Nephron (organoid): ENCODE measurements at regions not wholly inside any gene's neighbourhood (a gene's known extent, or its start where the extent isn't known, plus 50 kb on each side); places are given as distances from the start of the nearest gene placed in this dataset.

ENCODE experiments used
- H3K27ac Mint-ChIP-seq, 3 experiments: 2 replicates each; pipeline ENCODE4 v1.8.0; 2020; ENCODE audit warnings: mixed read lengths in 3 of 3, mild to moderate bottlenecking in 2 of 3, moderate library complexity in 1 of 3
- H3K27me3 Mint-ChIP-seq: 2 replicates; pipeline ENCODE4 v1.8.0; 2021; ENCODE audit warnings: low read depth, mild to moderate bottlenecking, moderate library complexity, mixed read lengths
- H3K36me3 Mint-ChIP-seq: 2 replicates; pipeline ENCODE4 v1.8.0; 2020; ENCODE audit warnings: low read depth, mixed read lengths
- H3K4me1 Mint-ChIP-seq: 2 replicates; pipeline ENCODE4 v1.8.0; 2020; ENCODE audit warnings: mixed read lengths
- H3K4me3 Mint-ChIP-seq, 3 experiments: 2 replicates each; pipeline ENCODE4 v1.8.0; 2020; ENCODE audit warnings: mild to moderate bottlenecking in 3 of 3, mixed read lengths in 3 of 3, moderate library complexity in 2 of 3
- H3K9me3 Mint-ChIP-seq: 2 replicates; pipeline ENCODE4 v1.8.0; 2020; ENCODE audit warnings: mixed read lengths
- CTCF ChIP-seq, 3 experiments: fragments of 200-600 bp; sonication (generic); IDR thresholded peaks; one replicate each; pipeline ENCODE4 v1.5.0; 2021; ENCODE audit warnings: antibody characterized with exemption in 3 of 3; ENCODE audit not compliant: unreplicated experiment in 3 of 3

DNA sequence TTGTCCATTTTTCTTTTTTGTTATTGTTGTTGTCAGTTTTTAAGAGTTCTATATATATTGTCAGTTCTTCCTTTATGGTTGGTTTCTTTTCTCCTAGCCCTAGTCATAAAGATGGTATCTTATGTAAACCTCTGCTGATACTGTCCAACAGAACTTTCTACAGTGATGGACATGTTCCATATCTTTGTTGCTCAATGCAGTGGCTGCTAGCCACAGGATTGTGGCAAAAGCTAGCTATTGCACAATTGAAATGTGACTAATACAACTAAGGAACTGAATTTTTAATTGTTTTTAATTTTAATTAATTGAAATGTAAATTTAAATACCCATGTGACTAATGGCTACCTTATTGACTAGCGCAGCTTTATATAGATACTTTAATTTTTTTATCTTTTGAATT lies 411.8 kb upstream of the PTBP2 start:
- TF ChIP-seq CTCF (IDR thresholded peaks at IDR 0.05; ENCODE audit: unreplicated experiment in 3 of 3) = no peak
- no peaks in the 10 kb centered on the region for H3K36me3 Mint-ChIP-seq
- no peaks in the 10 kb centered on the region for H3K27me3 Mint-ChIP-seq
- peaks cover 3% of the 10 kb centered on the region for H3K9me3 Mint-ChIP-seq
- H3K4me1 Mint-ChIP-seq = no peaks in the 10 kb centered on the region
- no peak overlapping the region for H3K4me3 Mint-ChIP-seq
- H3K27ac Mint-ChIP-seq = no peak overlapping the region

DNA sequence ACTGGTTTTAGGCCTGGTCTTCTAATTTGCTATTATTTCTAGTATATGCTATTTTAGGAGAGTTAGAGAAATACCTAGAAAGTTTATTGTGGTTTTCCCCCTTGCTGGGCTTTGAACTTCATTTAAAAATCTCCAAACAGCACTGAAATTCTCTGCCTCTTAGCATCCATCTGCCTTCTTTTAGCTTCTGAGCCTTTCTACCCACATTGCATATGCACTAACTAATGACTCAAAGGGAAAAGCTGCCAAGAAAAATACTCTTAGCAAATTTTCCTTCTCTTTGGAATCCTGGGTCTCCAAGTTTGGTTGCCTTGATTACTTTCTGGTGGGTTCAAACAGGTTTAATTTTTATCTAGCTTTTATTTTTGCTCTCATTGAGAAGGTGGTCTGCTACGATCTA lies 408.4 kb upstream of the PTBP2 start:
- Mint-ChIP-seq H3K27ac (no peak overlapping the region), H3K27me3 (no peaks in the 10 kb centered on the region), H3K36me3 (no peaks in the 10 kb centered on the region), H3K9me3 (peaks cover 3% of the 10 kb centered on the region), H3K4me1 (no peaks in the 10 kb centered on the region), H3K4me3 (no peak overlapping the region)
- TF ChIP-seq CTCF (IDR thresholded peaks at IDR 0.05; ENCODE audit: unreplicated experiment in 3 of 3) = no peak

DNA sequence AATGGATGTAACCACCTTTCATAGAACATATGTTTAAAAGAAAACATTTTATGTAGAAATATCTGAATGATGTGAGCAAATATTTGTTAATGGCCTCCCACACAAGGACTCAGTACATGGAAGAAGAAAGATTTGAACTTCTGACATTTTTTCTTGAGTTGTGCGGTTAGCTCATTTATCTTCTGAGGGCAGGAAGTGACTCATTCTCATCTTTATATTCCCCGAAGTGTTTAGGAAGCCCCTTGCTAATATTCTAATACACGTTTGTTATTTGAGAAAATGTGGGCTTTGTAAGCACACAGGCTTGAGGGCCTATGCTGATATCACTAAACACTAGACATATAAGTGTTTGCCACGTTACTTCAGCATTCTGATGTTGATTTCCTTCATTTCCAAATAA lies 392.5 kb upstream of the PTBP2 start:
- H3K27ac Mint-ChIP-seq = no peak overlapping the region
- no peaks in the 10 kb centered on the region for H3K27me3 Mint-ChIP-seq
- no peak for TF ChIP-seq CTCF (IDR thresholded peaks at IDR 0.05; ENCODE audit: unreplicated experiment in 3 of 3)
- H3K4me1 Mint-ChIP-seq = no peaks in the 10 kb centered on the region
- H3K4me3 Mint-ChIP-seq = no peak overlapping the region
- no peaks in the 10 kb centered on the region for H3K36me3 Mint-ChIP-seq
- H3K9me3 Mint-ChIP-seq = no peaks in the 10 kb centered on the region

DNA sequence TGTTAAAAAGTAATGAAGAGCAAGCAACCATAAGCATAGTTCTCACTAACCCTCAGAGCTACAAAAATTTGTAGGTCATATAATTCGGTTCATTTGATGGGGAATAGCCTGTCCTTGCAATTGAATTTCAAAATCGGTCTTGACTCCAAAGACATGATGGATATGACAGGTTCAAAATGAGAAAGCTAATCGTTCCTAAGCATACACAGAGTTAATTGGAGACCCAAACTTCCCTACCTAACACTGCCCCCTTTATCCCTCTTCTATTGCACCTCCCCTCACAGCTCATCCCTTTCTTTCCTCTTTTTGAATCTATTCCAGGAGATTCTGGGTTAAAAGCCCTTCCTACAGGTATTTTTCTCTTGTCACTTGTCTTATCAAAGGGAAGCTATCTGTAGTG lies 390.0 kb upstream of the PTBP2 start:
- H3K4me3 Mint-ChIP-seq = no peak overlapping the region
- no peak overlapping the region for H3K27ac Mint-ChIP-seq
- no peaks in the 10 kb centered on the region for H3K4me1 Mint-ChIP-seq
- H3K27me3 Mint-ChIP-seq = no peaks in the 10 kb centered on the region
- H3K9me3 Mint-ChIP-seq = no peaks in the 10 kb centered on the region
- H3K36me3 Mint-ChIP-seq = no peaks in the 10 kb centered on the region
- no peak for TF ChIP-seq CTCF (IDR thresholded peaks at IDR 0.05; ENCODE audit: unreplicated experiment in 3 of 3)

- Mint-ChIP-seq H3K9me3 (no peaks in the 10 kb centered on the region), H3K36me3 (no peaks in the 10 kb centered on the region), H3K4me3 (no peak overlapping the region), H3K27me3 (no peaks in the 10 kb centered on the region), H3K27ac (no peak overlapping the region), H3K4me1 (no peaks in the 10 kb centered on the region)
- TF ChIP-seq CTCF (IDR thresholded peaks at IDR 0.05; ENCODE audit: unreplicated experiment in 3 of 3) = no peak
These were observed 387.9 kb upstream of the PTBP2 start for GRCh38 chr1:96333522-96334235.

- H3K4me3 Mint-ChIP-seq = no peak overlapping the region
- no peaks in the 10 kb centered on the region for H3K9me3 Mint-ChIP-seq
- H3K27me3 Mint-ChIP-seq = no peaks in the 10 kb centered on the region
- TF ChIP-seq CTCF (IDR thresholded peaks at IDR 0.05; ENCODE audit: unreplicated experiment in 3 of 3) = no peak
- no peak overlapping the region for H3K27ac Mint-ChIP-seq
- no peaks in the 10 kb centered on the region for H3K4me1 Mint-ChIP-seq
- H3K36me3 Mint-ChIP-seq = no peaks in the 10 kb centered on the region
These were observed 387.4 kb upstream of the PTBP2 start for GRCh38 chr1:96334236-96334557.
